Ovary (tissue), 3 donors: ENCODE measurements at regions not wholly inside any gene's neighbourhood (a gene's known extent, or its start where the extent isn't known, plus 50 kb on each side); places are given as distances from the start of the nearest gene placed in this dataset.

ENCODE experiments used
- EP300 ChIP-seq: sonication (generic); formaldehyde crosslinking; IDR thresholded peaks from one replicate; pipeline ENCODE4 v1.6.1; 2017; ENCODE audit warnings: antibody characterized with exemption
- POLR2A ChIP-seq: fragments of 450-650 bp; IDR thresholded peaks from one replicate; pipeline ENCODE4 v1.6.1; 2017; ENCODE audit warnings: antibody characterized with exemption, mild to moderate bottlenecking, moderate library complexity
- TF ChIP-seq, protein P1 (sequence below), 3 donors: fragments of 450-650 bp in 2 of 3; fragments of 200-600 bp in 1 of 3; IDR thresholded peaks; one replicate each; pipeline versions ENCODE4 v1.5.1 to v1.8.0; 2016 to 2022; ENCODE audit warnings: antibody characterized with exemption in 3 of 3, mild to moderate bottlenecking in 1 of 3
- donor health status: DM: no; HTN: no; CAD: no.

DNA sequence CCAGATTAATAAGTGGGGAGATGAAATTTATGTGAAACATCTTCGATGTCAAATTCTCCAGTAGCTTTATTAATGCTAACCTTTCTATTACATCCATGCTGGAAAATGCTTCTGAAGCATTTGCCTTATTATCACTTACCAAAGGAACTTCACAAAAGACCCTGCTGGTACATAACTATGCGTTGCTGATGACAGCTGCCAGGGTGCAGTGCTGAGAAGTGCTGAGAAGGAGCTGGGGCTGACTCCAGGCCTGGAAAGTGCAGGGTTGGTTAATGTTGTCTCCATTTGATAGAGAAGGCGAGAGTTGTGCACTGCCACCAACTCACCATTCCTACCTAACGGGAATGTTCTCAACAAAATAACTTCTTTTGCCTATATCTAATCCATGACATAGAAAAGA lies 736.0 kb upstream of the NR2F2 start:
- TF ChIP-seq POLR2A (no peak), EP300 (no peak)
- TF ChIP-seq, protein P1, sequence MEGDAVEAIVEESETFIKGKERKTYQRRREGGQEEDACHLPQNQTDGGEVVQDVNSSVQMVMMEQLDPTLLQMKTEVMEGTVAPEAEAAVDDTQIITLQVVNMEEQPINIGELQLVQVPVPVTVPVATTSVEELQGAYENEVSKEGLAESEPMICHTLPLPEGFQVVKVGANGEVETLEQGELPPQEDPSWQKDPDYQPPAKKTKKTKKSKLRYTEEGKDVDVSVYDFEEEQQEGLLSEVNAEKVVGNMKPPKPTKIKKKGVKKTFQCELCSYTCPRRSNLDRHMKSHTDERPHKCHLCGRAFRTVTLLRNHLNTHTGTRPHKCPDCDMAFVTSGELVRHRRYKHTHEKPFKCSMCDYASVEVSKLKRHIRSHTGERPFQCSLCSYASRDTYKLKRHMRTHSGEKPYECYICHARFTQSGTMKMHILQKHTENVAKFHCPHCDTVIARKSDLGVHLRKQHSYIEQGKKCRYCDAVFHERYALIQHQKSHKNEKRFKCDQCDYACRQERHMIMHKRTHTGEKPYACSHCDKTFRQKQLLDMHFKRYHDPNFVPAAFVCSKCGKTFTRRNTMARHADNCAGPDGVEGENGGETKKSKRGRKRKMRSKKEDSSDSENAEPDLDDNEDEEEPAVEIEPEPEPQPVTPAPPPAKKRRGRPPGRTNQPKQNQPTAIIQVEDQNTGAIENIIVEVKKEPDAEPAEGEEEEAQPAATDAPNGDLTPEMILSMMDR (IDR thresholded peaks at IDR 0.05), result no peak
